ENCODE measurements at regions not wholly inside any gene's neighbourhood (a gene's known extent, or its start where the extent isn't known, plus 50 kb on each side); places are given as distances from the start of the nearest gene placed in this dataset.

DNA sequence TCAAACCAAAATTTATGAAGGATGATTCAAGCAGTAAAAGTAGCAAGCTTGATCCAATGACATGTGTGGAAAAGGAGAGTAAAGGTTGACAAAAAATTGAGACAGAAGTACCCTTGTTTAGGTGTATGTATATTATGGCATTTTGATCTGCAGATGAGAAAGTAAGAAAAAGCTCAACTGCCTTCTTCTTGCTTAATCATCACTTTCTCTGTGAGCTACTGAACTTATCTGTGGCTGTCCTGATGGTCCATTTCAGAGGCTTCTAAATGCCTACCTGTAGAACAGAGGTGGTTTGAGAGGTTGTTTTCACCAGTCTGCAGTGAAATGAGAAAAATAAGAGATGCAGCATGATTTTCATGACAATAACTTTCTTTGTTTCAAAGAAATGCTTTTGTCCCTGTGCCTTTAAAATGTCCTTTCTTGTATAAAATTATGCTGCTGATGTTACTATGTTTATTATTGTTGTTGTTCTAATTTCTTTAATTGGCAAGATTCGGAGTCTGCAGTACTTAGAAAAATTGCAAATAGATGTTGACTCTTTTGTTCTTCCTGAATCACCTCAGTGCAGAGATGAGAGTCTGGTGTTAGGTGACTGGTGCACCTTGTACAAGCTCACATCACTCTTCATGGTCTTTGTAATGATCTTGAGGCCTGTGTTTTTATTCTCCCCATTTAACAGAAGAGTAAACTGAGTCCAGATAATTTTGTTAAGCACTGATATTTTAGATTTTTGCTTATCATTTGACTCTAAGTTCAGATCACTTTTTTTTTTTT is 821.9 kb downstream of the VRK1 start:
- no peak for DNase-seq

- no peak for DNase-seq
Measured at GRCh38 chr14:97620066-97620465, 822.9 kb downstream of the VRK1 start.

GRCh38 chr14:97624985-97625384 is 827.8 kb downstream of the VRK1 start:
- DNase-seq: no peak

GRCh38 chr14:97625477-97625876 is 828.3 kb downstream of the VRK1 start:
- DNase-seq: no peak

DNA sequence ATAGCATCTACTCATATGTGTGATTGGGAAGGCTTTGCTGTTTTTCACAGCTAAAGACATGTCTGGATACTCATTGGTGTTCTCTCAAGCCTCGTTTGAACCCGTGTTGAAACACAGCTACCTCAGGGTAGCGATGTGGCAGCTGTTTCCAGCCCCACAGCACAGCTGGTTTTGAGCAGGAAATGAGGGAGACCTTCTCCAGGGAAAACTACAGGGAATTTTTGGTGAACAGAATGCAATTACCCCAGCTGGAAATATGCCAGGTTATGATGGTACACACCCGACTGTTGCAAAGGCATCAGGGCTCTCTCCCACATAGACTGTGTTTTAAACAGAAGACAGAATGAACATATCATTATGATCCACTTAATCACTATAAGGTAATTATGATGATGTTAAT is 828.9 kb downstream of the VRK1 start:
- DNase-seq: no peak

DNA sequence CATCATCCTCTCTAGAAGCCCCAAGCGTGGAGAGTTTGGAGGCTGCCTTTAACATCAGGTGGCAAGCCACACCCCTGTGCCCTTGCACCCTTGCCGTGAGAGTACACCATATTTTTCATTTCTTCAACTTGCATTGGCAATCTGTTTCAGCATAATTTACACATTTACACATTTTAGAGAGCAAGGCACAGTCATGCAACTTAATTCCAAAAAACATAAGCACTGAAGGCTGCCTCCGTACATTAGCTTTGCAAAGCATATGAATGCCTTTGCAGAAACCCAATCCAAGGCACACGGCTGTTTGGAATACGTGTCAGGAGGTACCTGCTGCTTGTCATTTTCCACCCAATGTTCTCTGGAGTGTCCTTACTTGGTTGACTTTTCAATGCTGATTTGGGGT is 833.1 kb downstream of the VRK1 start:
- DNase-seq: no peak

DNA sequence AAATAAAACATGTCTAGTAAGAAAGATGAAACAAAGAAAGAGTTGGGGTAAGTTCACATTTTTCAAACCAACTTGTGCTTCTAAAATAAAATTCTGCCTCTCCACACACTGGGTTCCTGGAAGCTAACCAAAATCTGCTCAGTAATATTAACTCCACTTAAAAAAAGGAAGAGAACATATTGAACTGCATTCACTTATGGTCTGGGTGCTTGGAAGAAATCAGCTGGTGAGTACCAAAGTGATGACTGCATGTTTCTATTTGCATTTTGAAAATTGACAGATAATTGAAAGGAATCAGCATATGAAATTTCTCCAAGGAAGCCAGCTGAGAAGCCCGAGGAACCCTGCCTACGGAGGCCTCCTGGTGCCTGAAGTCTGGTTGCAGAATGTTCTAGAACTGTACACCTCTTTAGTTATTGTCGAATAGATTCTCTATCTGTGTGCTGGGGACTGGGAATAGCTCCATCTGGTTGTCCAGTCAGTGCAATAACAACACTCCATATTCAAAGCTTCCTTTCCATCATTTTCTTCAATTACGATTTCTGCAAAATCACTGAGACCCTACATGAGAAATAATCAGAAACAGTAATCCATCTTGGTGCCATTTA is 836.1 kb downstream of the VRK1 start:
- DNase-seq: no peak

- DNase-seq: no peak
Measured at GRCh38 chr14:97634751-97635150, 837.6 kb downstream of the VRK1 start.

- no peak for DNase-seq
Measured at GRCh38 chr14:97638864-97639263, 841.7 kb downstream of the VRK1 start.

- no peak for DNase-seq
Measured at GRCh38 chr14:97640031-97640430, 842.8 kb downstream of the VRK1 start.

- no peak for DNase-seq
Measured at GRCh38 chr14:97641827-97642226, 844.6 kb downstream of the VRK1 start.

DNA sequence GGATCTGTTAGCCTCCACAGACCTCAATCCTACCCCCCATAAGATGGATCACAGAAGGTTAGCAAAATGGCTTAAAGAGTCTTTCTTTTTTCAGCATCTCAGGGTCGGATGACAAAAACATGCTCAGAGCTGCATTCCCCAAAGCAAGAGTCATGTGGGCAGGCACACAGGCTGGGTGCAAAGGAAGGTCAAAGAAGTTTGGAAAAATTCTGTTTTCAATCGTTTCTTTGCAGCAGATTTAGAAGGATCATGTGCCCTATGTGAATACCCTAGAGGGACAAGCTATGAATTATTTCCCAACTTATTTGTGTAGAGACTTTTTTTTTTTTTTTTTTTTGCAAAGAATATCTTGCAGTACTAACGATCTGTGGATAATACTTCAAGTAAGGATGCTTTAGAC is 845.4 kb downstream of the VRK1 start:
- no peak for DNase-seq

GRCh38 chr14:97644365-97644764 is 847.2 kb downstream of the VRK1 start:
- DNase-seq: no peak

GRCh38 chr14:97649752-97650151 is 852.6 kb downstream of the VRK1 start:
- DNase-seq: no peak

GRCh38 chr14:97655169-97655948 is 858.2 kb downstream of the VRK1 start:
- DNase-seq: no peak

DNA sequence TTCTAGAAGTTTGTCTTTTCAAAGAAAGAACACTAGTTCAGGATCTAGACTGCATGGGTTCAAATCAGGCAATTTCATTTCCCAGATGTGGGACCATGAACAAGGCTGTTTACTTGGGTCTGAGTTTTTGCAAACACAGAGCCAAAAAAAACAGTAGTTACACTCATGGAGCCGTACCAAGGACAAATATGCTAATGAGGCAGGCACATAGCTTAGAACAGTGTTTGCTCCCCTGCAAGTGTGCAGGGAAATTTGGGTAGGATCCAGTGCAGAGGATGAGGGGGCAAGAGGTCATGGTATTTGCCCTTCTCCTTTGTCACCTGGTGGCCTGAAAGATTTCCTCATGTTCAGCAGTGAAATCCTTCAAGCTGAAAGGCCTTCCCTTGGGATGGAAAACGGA is 860.4 kb downstream of the VRK1 start:
- no peak for DNase-seq

DNA sequence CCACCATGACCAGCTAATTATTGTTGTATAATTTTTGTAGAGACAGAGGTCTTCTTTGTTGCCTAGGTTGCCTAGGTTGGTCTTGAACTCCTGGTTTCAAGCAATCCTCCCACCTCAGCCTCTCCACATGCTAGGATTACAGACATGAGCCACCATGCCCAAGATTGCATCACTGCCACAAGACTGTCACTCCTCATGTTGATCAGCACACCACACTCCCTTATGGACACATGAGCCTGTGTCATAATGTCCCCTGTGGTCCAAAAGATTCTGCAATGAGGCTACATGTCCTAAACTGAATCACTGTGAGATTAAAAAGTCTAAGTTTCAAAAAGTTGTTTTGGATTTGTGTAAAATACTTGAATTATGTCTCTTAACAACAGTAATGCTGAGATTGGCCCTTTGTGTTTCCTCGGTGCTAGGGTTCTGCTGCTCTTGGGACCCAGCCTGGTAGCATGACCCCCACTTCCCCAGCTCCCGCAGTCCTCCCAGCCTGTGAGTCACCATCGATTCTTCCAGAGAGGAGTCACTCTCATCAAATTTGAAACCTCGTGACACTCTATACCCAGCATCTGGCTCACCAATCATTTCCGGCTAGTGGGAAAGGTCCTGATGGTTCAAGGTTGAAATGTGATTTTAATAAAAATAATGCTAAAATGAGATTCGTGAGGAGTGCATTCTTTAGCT is 890.9 kb downstream of the VRK1 start:
- DNase-seq: no peak

DNA sequence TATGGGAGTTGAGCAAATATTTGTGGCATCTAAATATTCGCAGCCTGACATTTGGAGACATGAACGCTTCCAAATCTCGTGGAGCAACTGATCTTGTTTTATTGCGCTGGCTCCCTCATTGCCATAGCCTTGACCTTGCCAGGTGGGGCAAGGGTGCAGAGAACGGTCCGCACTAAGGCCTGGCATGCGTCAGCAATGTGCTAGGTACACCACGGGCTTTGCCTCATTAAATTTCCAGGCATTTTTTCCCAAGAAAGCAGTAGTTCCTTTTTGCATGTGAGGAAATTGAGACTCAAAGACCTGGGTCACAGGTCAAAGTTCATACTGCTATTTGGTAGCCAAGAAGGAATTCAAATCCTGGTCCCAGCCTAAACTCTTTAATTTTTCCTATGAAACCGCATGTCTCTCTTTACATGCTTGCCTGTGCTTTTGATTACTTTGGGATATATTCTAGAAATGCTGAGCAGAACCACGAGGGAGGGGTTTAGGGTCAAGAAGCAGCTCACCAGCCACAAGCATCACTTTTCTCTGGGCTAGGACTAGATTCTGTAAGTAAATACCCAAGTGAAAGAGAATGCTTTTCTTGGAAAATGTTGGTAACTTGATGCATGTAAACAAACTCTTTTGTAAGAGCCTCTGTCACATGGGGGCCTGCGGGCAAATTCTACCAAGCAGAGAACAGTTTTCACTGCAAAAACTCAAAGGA is 891.6 kb downstream of the VRK1 start:
- no peak for DNase-seq

GRCh38 chr14:97692084-97692483 is 894.9 kb downstream of the VRK1 start:
- DNase-seq: no peak

DNA sequence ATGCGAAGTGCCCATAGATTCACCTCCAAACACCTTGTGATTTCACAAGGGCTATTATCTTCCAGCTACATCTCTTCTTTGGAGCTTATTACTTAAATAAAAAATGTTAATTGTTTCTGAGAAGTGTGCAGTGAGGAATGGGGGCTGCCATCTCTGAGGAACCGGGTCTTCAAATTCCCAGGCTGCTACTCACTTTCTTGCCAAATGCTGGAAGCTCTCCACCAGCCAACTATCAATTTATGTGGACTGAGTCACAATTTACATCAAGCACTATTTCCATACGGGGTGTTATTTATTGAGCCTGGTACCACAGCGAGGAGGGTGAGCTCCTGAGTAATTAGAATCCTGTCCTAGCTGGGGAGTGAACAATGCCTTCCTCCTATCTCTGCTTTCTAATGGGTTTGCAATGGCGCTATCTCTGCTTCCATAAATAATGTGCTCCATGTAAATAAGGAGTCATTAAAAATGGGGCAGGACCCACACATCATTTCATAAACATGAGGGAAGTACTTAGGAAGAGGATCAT is 898.3 kb downstream of the VRK1 start:
- DNase-seq: no peak

DNA sequence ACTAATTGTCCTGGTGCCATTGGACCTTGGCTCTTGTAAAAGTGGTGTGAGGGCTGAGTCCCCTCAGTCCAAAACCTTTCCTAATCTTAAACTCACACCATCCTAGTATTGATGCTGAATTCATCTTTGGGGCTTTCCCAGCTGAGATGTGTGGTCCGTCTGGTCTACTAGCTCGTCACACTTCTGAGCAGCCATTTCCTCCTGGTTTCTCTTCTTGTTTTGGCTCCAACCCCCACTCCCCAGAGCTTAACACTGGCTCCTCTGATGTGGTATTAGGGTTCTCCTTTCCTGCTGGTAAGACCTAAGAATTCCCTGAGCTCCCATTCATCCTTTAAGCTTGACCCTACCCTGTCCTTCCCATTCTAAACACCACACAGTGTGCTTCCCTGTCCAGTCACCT is 900.6 kb downstream of the VRK1 start:
- no peak for DNase-seq

DNA sequence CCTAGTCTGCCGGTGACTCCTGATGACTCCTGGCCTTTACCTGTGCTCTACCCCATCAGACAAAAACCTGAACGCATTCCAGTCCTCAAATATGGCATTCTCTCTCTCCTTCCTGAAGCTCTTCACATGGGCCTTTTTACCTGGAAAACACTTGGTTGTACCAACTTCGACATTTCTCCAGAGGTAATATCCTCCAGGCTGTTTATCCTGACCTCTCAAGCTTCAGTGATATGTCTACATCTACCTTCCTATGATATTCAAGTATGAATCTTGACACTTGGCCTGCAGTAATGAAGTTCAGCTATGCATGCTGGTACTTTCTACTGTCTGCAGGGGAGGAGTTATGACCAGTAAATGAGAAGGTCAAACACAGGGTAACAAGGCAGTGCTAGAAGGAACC is 901.8 kb downstream of the VRK1 start:
- no peak for DNase-seq
